ENCODE measurements at regions not wholly inside any gene's neighbourhood (a gene's known extent, or its start where the extent isn't known, plus 50 kb on each side); places are given as distances from the start of the nearest gene placed in this dataset.

- TF ChIP-seq POLR2AphosphoS5 (IDR thresholded peaks at IDR 0.05; ENCODE audit: low read depth, low read length) (no peak), POLR2A (IDR thresholded peaks at IDR 0.05; ENCODE audit: low read depth, low read length) (no peak), TAF1 (IDR thresholded peaks at IDR 0.05; ENCODE audit: low read depth, low read length) (no peak), SPI1 (IDR thresholded peaks at IDR 0.05; ENCODE audit: low read depth, low read length) (no peak), POU2F2 (IDR thresholded peaks at IDR 0.05; ENCODE audit: low read depth, low read length) (no peak)
Observed at GRCh38 chr21:16866851-16867250, 646.0 kb upstream of the CXADR start.
